Right forelimb (tissue), 1 donor: ENCODE measurements at regions not wholly inside any gene's neighbourhood (a gene's known extent, or its start where the extent isn't known, plus 50 kb on each side); places are given as distances from the start of the nearest gene placed in this dataset.
"Not testable (repeated sequence)": the region's sequence is repeated elsewhere in the genome, so short reads cannot be mapped to it uniquely, and the experiment has no call there.

ENCODE experiments used
- DNase-seq: peaks from one replicate; pipeline ENCODE4 v3.0.0-alpha.2; 2018

DNA sequence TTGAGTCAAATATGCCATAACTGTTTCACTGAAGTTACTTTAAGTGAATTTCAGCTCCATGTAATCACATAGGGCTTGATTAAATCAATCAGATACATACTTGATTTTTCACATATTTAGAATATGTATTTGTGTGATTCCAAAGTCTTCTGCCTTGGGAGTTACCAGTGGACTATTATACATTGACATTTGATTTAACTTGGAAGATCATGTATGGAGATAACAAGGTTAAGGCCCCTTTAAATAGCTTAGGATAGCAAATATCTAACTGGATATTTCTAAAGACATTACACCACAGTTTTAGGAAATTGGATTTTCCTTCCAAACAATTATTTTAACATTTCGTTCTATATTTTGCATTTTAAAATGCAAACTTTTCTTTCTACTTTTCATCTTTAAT lies 405.0 kb downstream of the RAP2B start:
- DNase-seq = no peak

DNA sequence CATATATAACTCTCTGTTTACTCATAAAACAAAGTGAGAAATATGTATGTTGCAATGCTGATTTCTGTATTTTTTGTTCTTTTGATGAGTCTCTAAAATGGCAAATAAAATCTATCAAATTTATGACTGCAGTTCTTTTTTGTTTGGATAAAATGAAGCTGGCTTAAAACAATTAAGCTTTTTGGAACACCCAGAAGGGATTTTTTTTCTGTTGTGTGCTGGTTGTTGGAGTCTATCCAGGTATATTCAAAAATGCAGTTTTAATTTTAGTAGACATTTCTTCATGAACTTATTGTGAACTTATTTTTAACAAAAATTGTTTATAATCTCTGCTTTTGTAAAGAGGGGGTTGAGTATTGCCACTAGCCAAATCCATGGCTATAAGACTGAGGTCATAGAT lies 405.5 kb downstream of the RAP2B start:
- no peak for DNase-seq

- DNase-seq = not testable (repeated sequence)
Observed at GRCh38 chr3:153570481-153570880, 408.5 kb downstream of the RAP2B start.

DNA sequence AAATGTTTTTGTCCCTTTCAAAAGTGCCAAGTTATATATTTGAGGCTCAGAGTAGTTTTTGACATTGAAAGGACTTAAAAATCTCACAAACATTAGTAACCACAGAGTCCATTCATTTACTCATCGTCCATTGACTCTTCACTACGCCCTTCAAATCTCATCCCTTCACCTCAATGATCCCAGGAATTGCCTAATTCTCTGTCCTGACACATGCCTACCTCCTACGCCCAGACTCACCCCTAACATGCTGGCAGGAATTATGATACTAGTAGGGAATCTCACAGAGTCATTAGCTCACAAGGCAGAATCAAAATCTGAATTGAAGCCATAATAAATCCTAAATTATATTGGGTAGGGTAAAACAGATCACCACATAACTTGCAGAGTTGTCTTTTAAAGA lies 410.1 kb downstream of the RAP2B start:
- DNase-seq = no peak

DNA sequence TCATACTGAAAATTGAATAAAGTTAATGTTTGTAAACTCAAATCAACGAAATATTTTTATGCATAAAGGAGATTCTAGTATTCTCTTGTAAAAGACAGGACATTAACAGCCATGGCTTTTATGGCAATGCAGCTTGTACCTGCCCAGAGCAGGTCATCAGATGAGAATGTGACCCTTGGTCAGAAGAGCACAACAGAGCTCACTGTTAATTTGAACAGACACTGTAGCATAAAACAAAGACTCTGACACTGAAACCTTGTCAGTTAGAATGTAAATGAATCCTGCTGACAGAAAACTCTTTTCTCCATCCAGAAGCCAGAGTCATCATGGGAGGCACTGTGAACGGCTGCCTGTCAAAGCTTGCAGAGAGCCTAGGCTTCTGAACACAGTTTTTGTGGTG lies 410.6 kb downstream of the RAP2B start:
- no peak for DNase-seq

GRCh38 chr3:153573481-153573880 lies 411.5 kb downstream of the RAP2B start:
- no peak for DNase-seq

GRCh38 chr3:153574445-153574844 lies 412.4 kb downstream of the RAP2B start:
- DNase-seq = no peak

DNA sequence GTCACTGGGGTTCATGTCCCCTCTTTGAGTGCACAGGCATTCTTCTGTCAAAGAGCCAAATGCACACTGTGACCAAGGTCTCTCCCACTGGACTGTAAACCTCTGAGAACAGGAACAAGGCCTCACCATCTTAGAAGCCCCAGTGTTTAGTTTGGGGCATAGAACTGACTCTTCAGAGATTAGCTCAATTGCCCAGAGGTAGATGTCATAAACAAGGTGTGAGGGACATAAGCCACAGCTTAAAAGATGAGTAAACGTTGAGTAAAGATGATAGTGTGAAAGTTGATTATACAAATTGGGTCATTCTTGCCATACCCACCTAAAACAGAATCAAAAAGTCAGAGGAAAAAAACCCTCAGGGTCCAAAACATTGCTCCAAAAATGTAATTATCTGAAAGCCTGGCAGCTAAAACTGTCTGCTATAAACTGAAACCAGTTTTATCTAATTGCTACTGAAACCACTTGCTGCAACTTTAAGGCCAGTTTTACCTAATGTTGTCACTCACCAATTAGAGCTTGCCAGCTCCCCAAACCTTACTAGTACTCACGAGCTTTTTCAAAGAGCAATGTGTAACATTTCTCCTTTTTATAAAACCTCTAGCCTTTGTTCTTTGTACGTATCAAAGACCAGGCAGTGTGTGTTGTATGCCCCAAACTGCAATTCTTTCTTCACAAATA lies 415.2 kb downstream of the RAP2B start:
- DNase-seq = no peak

DNA sequence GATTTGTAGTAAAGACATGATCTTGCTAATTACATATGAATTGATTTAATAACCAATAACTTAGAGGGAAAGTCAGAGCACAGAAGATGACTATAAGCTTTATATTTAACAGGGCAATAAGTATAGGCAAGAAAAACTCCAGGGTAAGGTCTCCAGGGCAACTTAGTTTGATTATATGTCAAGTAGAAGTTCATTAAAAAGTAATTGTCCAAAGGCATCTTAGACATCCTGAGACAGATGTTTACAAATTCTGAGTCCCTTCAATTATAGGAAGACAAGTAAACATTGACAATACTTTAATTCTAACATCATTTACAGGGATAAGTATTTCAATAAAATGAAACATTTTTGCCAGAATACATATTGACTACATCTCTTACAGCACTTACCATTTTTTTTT lies 416.0 kb downstream of the RAP2B start:
- no peak for DNase-seq

DNA sequence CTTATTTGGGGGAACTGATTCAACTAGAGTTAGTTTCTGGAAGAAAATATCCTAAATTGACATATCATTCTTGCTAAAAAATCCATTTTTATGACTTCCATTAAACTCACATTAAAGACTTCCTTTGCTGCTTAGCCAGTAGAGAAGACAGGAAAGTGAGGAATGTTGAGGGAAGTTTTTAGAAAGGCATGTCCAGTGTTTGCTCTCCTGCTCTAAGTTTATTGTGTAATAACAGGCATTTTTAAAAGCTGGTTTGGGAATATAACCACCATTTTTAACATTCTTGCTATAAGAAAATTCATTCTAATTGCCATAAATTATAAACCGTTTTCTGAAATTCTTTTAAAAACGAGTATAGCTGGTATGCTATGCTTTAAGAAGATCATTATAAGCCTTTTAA lies 428.0 kb downstream of the RAP2B start:
- no peak for DNase-seq

DNA sequence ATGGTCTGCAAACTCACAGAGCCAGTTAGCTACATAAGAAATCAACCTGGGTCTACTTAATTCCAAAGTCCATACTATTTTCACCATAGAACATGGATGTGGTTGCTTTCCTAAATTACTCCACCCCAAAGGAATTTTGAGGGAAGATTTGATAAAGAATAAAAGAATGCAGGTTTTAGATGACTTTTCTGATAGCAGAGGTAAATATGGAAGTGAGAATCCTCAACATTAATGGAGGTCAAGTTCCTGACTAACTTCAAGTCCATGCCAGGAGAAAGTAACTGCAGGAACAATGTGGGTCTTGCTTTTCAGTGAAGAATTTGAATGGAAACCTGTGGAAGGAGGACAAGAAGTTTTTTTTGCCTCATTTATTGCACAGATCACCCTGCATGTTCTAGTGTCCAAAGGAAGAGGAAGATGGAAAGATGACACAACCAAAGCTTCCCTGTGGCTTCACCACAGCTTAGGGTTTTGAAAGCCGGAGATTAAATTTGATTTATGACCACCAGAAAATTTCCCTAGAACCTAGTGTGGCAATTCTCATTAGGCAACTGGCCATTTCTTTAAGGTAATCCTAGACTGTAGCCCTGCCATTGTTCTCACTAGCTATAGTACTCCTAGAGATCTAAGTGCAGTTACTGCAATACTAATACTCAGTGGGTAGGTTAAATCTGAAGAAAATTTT lies 429.7 kb downstream of the RAP2B start:
- DNase-seq = no peak

DNA sequence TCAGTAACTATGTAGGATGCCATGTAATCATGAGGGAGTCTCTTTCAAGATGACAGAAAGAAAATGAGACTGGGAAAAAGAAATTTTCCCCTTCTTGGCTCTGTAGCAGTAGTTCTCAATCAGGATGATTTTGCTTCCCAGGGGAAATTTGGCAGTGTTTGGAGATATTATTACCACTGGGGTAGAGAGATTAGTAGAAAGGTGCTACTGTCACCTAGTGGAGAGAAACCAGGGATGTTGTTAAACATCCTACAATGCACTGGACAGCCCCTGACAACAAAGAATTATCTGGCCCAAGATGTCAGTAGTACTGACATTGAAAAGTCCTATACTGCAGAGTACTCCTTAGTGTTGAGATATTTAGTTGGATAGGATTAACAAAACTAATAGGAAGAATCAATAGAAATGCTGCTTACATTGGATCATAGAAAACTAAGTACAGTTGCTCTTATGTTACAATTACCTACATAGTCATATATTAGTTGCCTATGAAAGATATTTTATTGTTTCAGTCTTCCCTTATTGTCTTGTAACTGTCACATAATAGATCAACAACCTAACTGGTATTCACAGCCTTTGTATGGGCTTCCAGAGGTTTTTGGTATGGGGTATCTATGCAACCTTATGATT lies 433.3 kb downstream of the RAP2B start:
- no peak for DNase-seq

DNA sequence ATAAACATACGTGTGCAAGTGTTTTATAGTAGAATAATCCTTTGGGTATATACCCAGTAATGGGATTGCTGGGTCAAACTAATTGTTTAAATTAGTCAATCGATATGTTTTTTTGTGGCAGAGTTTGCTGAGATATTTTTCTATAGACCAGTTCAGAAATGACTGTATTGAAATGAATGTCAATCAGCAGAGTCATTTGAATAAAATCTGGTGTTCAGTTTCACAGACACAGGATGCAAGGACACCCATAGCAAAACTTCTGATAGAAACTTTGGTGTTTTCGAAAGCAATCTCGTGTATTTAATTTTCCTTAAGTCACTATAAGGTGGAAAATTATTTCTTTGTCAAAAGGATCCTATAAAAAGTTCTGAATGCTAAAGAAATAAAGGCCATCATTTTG lies 434.4 kb downstream of the RAP2B start:
- no peak for DNase-seq

- peak; percentile 61 for DNase-seq
Observed at GRCh38 chr3:153599685-153600084, 437.7 kb downstream of the RAP2B start.

GRCh38 chr3:153600896-153601295 lies 438.9 kb downstream of the RAP2B start:
- DNase-seq = no peak

- no peak for DNase-seq
Observed at GRCh38 chr3:153601374-153601853, 439.4 kb downstream of the RAP2B start.

DNA sequence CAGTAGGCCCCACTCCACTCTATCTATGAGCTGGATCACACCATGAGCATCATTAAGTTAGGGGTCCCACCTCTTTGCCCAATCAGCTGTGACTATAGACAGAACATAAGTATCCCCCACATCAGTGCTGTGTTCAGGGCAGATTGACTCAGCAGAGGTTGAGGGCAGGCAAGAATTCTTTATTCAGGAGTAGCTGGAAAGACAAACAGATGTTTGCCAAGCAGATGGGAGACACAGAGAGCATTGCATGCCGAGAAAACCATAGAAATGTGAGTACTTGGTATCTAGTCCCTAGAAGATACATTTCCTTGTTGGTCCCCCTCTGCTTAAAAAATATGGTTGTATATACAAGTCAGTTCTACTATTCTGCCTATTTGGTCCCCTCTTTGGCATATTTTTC lies 440.8 kb downstream of the RAP2B start:
- DNase-seq = no peak

DNA sequence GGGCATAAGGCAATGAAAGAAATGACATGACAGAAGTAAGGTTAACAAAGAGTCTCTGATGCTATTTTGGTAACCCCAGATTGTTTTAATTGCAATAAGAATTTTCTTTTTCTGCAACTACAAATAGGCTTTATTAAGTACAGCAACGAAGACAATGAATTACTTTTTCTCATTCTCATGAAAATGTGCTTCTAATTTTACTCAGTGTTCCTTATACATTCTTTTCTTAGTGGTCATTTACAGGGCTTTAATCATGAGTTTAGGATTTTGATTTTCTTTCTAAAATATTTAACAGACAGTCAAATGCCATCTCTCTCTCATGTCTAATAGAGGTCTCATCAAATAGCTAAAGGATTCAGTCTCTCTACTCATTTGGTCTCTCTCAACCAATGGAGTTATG lies 452.1 kb downstream of the RAP2B start:
- DNase-seq = no peak

DNA sequence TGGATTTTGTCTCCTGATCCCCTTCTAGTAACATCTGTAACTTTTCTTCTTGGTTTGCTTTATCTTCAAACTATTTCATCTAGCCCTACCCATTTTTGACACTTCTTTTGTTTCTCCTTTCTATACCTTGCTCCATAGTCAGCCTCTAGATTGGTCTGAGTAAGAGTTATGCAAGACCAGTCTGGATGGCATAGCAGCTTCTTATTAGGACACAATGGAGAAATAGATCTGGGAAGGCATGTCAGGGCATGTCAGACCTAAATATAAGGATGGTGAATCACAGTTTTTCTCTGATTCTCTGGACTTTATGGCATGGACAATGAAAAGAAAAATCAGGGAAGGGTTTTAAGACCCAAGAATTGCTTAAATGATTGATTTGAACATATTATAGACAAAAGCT lies 452.5 kb downstream of the RAP2B start:
- DNase-seq = no peak

GRCh38 chr3:153615863-153616262 lies 453.8 kb downstream of the RAP2B start:
- no peak for DNase-seq

- no peak for DNase-seq
Observed at GRCh38 chr3:153617463-153617862, 455.4 kb downstream of the RAP2B start.

DNA sequence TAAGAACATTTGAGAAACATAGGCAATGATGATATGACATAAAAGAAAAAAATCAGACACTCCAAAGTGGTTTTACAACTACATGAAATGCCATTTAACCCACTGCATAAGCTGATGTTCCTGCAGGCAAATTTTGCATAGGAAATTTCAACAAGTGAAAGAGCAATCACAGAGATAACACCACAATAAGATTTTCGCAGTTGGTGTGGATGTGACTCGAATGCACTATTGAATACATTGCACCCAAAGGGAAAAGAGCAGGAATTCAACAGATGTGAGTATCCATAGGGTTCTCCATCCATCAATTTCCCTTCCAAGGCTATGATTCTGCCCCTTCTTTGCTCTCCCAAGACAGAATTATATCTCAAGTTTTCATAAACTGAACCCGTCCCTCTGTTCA lies 456.1 kb downstream of the RAP2B start:
- no peak for DNase-seq

GRCh38 chr3:153619268-153619667 lies 457.2 kb downstream of the RAP2B start:
- DNase-seq = no peak

- DNase-seq = no peak
Observed at GRCh38 chr3:153621953-153622352, 459.9 kb downstream of the RAP2B start.
